Mesothelial cell of epicardium (in vitro differentiated cells): ENCODE measurements at regions not wholly inside any gene's neighbourhood (a gene's known extent, or its start where the extent isn't known, plus 50 kb on each side); places are given as distances from the start of the nearest gene placed in this dataset.
"Not testable (repeated sequence)": the region's sequence is repeated elsewhere in the genome, so short reads cannot be mapped to it uniquely, and the experiment has no call there.

Experiments
- DNase-seq, 2 experiments: peaks; one replicate each; pipeline ENCODE4 v3.0.0; 2021; ENCODE audit warnings: low spot score in 2 of 2; ENCODE audit not compliant: unreplicated experiment in 2 of 2
- H3K27ac Mint-ChIP-seq: 2 replicates; pipeline ENCODE4 v1.8.0; 2021; ENCODE audit warnings: mixed read lengths
- H3K27me3 Mint-ChIP-seq: 2 replicates; pipeline ENCODE4 v1.8.0; 2021; ENCODE audit warnings: low read depth, mixed read lengths
- H3K36me3 Mint-ChIP-seq: 2 replicates; pipeline ENCODE4 v1.8.0; 2021; ENCODE audit warnings: mixed read lengths
- H3K4me1 Mint-ChIP-seq: 2 replicates; pipeline ENCODE4 v1.8.0; 2021; ENCODE audit warnings: mixed read lengths
- H3K4me3 Mint-ChIP-seq: 2 replicates; pipeline ENCODE4 v1.8.0; 2021; ENCODE audit warnings: mild to moderate bottlenecking, moderate library complexity, mixed read lengths
- H3K9me3 Mint-ChIP-seq: 2 replicates; pipeline ENCODE4 v1.8.0; 2021; ENCODE audit warnings: mixed read lengths
- CTCF ChIP-seq: fragments of 200-600 bp; sonication (generic); IDR thresholded peaks from one replicate; pipeline ENCODE4 v1.5.0; 2021; ENCODE audit warnings: antibody characterized with exemption; ENCODE audit not compliant: unreplicated experiment

- no peaks in the 10 kb centered on the region for H3K36me3 Mint-ChIP-seq
- no peak for TF ChIP-seq CTCF
- no peak for DNase-seq
- H3K27ac Mint-ChIP-seq, result no peak overlapping the region
- peaks cover 3% of the 10 kb centered on the region for H3K27me3 Mint-ChIP-seq
- peaks cover 45% of the 10 kb centered on the region for H3K9me3 Mint-ChIP-seq
- no peaks in the 10 kb centered on the region for H3K4me1 Mint-ChIP-seq
- H3K4me3 Mint-ChIP-seq, result no peak overlapping the region
These were observed 193.8 kb downstream of the RPIA start for GRCh38 chr2:88885275-88885674.

GRCh38 chr2:88885679-88886416 is 194.4 kb downstream of the RPIA start:
- TF ChIP-seq CTCF, result no peak
- H3K36me3 Mint-ChIP-seq, result no peaks in the 10 kb centered on the region
- peaks cover 46% of the 10 kb centered on the region for H3K9me3 Mint-ChIP-seq
- no peak overlapping the region for H3K4me3 Mint-ChIP-seq
- H3K27ac Mint-ChIP-seq, result no peak overlapping the region
- no peaks in the 10 kb centered on the region for H3K4me1 Mint-ChIP-seq
- peaks cover 3% of the 10 kb centered on the region for H3K27me3 Mint-ChIP-seq
- DNase-seq, result no peak

- H3K4me3 Mint-ChIP-seq, H3K4me1 Mint-ChIP-seq, H3K36me3 Mint-ChIP-seq, H3K27me3 Mint-ChIP-seq, DNase-seq, H3K27ac Mint-ChIP-seq: not testable (repeated sequence)
- H3K9me3 Mint-ChIP-seq, result peaks cover 46% of the 10 kb centered on the region
These were observed 196.0 kb downstream of the RPIA start for GRCh38 chr2:88887466-88887865.

- TF ChIP-seq CTCF, result no peak
- H3K27me3 Mint-ChIP-seq, result no peaks in the 10 kb centered on the region
These were observed 200.7 kb downstream of the RPIA start for GRCh38 chr2:88892207-88892606.

GRCh38 chr2:88892788-88893187 is 201.3 kb downstream of the RPIA start:
- no peaks in the 10 kb centered on the region for H3K27me3 Mint-ChIP-seq
- H3K4me3 Mint-ChIP-seq, result no peak overlapping the region
- peaks cover 43% of the 10 kb centered on the region for H3K9me3 Mint-ChIP-seq
- no peak for TF ChIP-seq CTCF
- H3K36me3 Mint-ChIP-seq, result no peaks in the 10 kb centered on the region
- no peak for DNase-seq
- H3K27ac Mint-ChIP-seq, result no peak overlapping the region
- H3K4me1 Mint-ChIP-seq, result no peaks in the 10 kb centered on the region

More at GRCh38 chr2:88892207-88892606, 200.7 kb downstream of the RPIA start:
- H3K4me1 Mint-ChIP-seq, result no peaks in the 10 kb centered on the region
- no peak overlapping the region for H3K4me3 Mint-ChIP-seq
- no peak for DNase-seq
- no peak overlapping the region for H3K27ac Mint-ChIP-seq
- peaks cover 46% of the 10 kb centered on the region for H3K9me3 Mint-ChIP-seq
- H3K36me3 Mint-ChIP-seq, result no peaks in the 10 kb centered on the region

GRCh38 chr2:88896971-88897370 is 205.5 kb downstream of the RPIA start:
- no peak for DNase-seq
- H3K4me3 Mint-ChIP-seq, result no peak overlapping the region
- H3K4me1 Mint-ChIP-seq, result no peaks in the 10 kb centered on the region
- H3K9me3 Mint-ChIP-seq, result peaks cover 52% of the 10 kb centered on the region
- no peak for TF ChIP-seq CTCF
- no peak overlapping the region for H3K27ac Mint-ChIP-seq
- no peaks in the 10 kb centered on the region for H3K36me3 Mint-ChIP-seq
- no peaks in the 10 kb centered on the region for H3K27me3 Mint-ChIP-seq
